HL-60 (cell line): ENCODE measurements at regions not wholly inside any gene's neighbourhood (a gene's known extent, or its start where the extent isn't known, plus 50 kb on each side); places are given as distances from the start of the nearest gene placed in this dataset.

Experiments
- DNase-seq, 2 experiments: peaks; one replicate each; pipeline ENCODE4 v3.0.0-alpha.2; 2010 to 2020; ENCODE audit warnings: low read depth in 1 of 2, low spot score in 1 of 2
- H3K27ac ChIP-seq: fragments of 250-450 bp; sonication (Bioruptor Pico); replicated peaks from 2 replicates; pipeline ENCODE4 v1.5.1; 2020; ENCODE audit warnings: mild to moderate bottlenecking, moderate library complexity
- H3K27me3 ChIP-seq: fragments of 250-450 bp; sonication (Bioruptor Pico); 2 replicates; pipeline ENCODE4 v1.5.1; 2021; ENCODE audit warnings: mild to moderate bottlenecking, moderate library complexity; ENCODE audit not compliant: insufficient read depth, poor library complexity, severe bottlenecking
- H3K4me3 ChIP-seq: replicated peaks from 2 replicates; pipeline ENCODE4 v1.5.1; 2011; ENCODE audit warnings: mild to moderate bottlenecking, control low read depth, low read length; ENCODE audit not compliant: insufficient read depth
- GABPA ChIP-seq: IDR thresholded peaks from 2 replicates; pipeline ENCODE4 v1.6.1; 2012; ENCODE audit warnings: low read depth
- POLR2AphosphoS5 ChIP-seq: IDR thresholded peaks from 2 replicates; pipeline ENCODE4 v1.6.1; 2012; ENCODE audit warnings: low read depth
- SPI1 ChIP-seq: IDR thresholded peaks from 2 replicates; pipeline ENCODE4 v1.6.1; 2012; ENCODE audit warnings: low read depth, mild to moderate bottlenecking, borderline replicate concordance
- TF ChIP-seq, protein P1 (sequence below): IDR thresholded peaks from one replicate; pipeline ENCODE4 v1.5.1; 2011; ENCODE audit warnings: low read length, control low read depth, inconsistent platforms; ENCODE audit not compliant: insufficient read depth
- TF ChIP-seq, protein P2 (sequence below): IDR thresholded peaks from 2 replicates; pipeline ENCODE4 v1.6.1; 2012; ENCODE audit warnings: low read depth; ENCODE audit not compliant: insufficient replicate concordance

DNA sequence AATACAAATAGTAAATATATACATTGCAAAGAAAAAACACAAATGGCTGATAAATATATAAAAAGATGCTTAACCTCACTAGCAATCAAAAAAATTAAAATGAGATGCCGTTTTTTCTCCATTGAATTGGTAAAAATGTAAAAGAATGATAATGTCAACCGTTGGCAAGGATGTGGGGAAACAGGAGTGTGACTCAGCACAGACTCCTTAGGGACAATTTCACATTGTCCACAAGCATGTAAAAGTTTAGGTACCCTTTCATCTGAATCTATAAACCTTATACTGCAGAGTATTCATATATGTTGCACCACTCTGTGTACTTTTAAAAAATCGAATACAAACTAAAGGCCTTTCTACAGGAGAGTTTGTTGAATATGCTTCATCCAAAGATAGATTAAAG lies 143.1 kb upstream of the RREB1 start:
- no peak for DNase-seq
- H3K27me3 ChIP-seq = no peaks in the 10 kb centered on the region
- no peak overlapping the region for H3K27ac ChIP-seq
- no peak overlapping the region for H3K4me3 ChIP-seq
- TF ChIP-seq GABPA (no peak), SPI1 (no peak), POLR2AphosphoS5 (no peak)
- TF ChIP-seq, protein P1, sequence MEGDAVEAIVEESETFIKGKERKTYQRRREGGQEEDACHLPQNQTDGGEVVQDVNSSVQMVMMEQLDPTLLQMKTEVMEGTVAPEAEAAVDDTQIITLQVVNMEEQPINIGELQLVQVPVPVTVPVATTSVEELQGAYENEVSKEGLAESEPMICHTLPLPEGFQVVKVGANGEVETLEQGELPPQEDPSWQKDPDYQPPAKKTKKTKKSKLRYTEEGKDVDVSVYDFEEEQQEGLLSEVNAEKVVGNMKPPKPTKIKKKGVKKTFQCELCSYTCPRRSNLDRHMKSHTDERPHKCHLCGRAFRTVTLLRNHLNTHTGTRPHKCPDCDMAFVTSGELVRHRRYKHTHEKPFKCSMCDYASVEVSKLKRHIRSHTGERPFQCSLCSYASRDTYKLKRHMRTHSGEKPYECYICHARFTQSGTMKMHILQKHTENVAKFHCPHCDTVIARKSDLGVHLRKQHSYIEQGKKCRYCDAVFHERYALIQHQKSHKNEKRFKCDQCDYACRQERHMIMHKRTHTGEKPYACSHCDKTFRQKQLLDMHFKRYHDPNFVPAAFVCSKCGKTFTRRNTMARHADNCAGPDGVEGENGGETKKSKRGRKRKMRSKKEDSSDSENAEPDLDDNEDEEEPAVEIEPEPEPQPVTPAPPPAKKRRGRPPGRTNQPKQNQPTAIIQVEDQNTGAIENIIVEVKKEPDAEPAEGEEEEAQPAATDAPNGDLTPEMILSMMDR = no peak
- TF ChIP-seq, protein P2, sequence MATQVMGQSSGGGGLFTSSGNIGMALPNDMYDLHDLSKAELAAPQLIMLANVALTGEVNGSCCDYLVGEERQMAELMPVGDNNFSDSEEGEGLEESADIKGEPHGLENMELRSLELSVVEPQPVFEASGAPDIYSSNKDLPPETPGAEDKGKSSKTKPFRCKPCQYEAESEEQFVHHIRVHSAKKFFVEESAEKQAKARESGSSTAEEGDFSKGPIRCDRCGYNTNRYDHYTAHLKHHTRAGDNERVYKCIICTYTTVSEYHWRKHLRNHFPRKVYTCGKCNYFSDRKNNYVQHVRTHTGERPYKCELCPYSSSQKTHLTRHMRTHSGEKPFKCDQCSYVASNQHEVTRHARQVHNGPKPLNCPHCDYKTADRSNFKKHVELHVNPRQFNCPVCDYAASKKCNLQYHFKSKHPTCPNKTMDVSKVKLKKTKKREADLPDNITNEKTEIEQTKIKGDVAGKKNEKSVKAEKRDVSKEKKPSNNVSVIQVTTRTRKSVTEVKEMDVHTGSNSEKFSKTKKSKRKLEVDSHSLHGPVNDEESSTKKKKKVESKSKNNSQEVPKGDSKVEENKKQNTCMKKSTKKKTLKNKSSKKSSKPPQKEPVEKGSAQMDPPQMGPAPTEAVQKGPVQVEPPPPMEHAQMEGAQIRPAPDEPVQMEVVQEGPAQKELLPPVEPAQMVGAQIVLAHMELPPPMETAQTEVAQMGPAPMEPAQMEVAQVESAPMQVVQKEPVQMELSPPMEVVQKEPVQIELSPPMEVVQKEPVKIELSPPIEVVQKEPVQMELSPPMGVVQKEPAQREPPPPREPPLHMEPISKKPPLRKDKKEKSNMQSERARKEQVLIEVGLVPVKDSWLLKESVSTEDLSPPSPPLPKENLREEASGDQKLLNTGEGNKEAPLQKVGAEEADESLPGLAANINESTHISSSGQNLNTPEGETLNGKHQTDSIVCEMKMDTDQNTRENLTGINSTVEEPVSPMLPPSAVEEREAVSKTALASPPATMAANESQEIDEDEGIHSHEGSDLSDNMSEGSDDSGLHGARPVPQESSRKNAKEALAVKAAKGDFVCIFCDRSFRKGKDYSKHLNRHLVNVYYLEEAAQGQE = no peak

DNA sequence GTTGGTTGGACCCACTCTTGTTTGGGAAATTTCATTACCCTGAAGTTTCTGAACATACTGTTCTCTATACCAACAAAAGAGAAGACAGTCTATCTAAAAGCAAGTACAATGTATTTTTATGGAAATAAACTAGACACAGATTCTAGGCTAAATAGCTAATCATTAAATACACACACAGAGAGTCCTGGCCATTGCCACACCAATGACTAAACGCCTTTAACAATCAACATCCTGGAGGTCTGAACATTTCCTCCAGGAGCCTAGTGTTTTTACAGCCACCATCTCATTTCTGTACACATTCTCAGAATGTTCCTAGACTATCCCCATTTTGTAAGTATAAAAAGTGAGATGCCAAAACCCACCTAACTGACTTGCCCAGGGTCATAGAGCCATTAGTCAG lies 141.6 kb upstream of the RREB1 start:
- TF ChIP-seq POLR2AphosphoS5 (no peak), GABPA (no peak), SPI1 (no peak)
- TF ChIP-seq, protein P1 = no peak
- TF ChIP-seq, protein P2 = no peak
- H3K27ac ChIP-seq = no peak overlapping the region
- no peaks in the 10 kb centered on the region for H3K27me3 ChIP-seq
- DNase-seq = no peak
- no peak overlapping the region for H3K4me3 ChIP-seq

DNA sequence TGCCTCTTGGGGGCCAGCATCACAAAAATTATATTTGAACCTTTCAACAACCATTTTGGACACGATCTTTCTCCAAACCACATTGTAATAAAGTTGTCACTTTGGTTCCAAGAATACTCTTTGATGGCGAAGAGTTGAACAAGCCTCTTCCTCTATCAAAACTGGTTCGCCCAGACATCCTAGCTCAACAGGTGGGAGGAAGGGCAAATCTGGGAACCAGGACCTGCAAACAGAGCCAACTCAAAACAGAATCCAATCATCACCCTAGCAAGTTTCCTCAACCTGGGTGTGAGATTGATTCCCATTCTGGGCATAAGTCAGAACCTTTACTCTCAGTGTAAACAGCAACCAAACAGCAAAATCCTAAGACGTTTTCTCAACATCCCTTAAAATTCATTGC lies 141.2 kb upstream of the RREB1 start:
- H3K27ac ChIP-seq = no peak overlapping the region
- H3K4me3 ChIP-seq = no peak overlapping the region
- H3K27me3 ChIP-seq = no peaks in the 10 kb centered on the region
- TF ChIP-seq GABPA (no peak), POLR2AphosphoS5 (no peak), SPI1 (no peak)
- TF ChIP-seq, protein P2 = no peak
- TF ChIP-seq, protein P1 = no peak
- DNase-seq = no peak
